Activated T-cell treated with anti-CD3 and anti-CD28 coated beads, Interleukin-2, amount 50 U/mL, for 72 hours (primary cell): ENCODE measurements at regions not wholly inside any gene's neighbourhood (a gene's known extent, or its start where the extent isn't known, plus 50 kb on each side); places are given as distances from the start of the nearest gene placed in this dataset.

Experiments used
- ATAC-seq, 2 donors: fragments of 150-1000 bp; cut with Tn5 transposase; replicated peaks in 1 of 2; 2 replicates each; pipeline ENCODE4 v1.10.0; 2021; ENCODE audit warnings: moderate library complexity in 2 of 2, mild to moderate bottlenecking in 1 of 2
- DNase-seq, 2 donors: peaks; one replicate each; pipeline ENCODE4 v3.0.0; 2021 to 2022; ENCODE audit warnings: mixed read lengths in 1 of 2
- H3K27ac Mint-ChIP-seq: one replicate; pipeline ENCODE4 v1.8.0; 2022; ENCODE audit warnings: mild to moderate bottlenecking, moderate library complexity, mixed read lengths
- H3K27me3 Mint-ChIP-seq: one replicate; pipeline ENCODE4 v1.8.0; 2022; ENCODE audit warnings: low read depth, mixed read lengths
- H3K36me3 Mint-ChIP-seq, 2 donors: one replicate each; pipeline ENCODE4 v1.8.0; 2022; ENCODE audit warnings: mixed read lengths in 2 of 2, mild to moderate bottlenecking in 1 of 2; ENCODE audit not compliant: insufficient read depth in 2 of 2
- H3K4me1 Mint-ChIP-seq: one replicate; pipeline ENCODE4 v1.8.0; 2022; ENCODE audit warnings: low read depth, mixed read lengths
- H3K4me3 Mint-ChIP-seq, 2 donors: one replicate each; pipeline ENCODE4 v1.8.0; 2022; ENCODE audit warnings: mild to moderate bottlenecking in 2 of 2, mixed read lengths in 2 of 2, moderate library complexity in 2 of 2
- H3K9me3 Mint-ChIP-seq, 2 donors: one replicate each; pipeline ENCODE4 v1.8.0; 2022; ENCODE audit warnings: mixed read lengths in 2 of 2

GRCh38 chr14:71716041-71716772, 216.0 kb upstream of the RGS6 start:
- Mint-ChIP-seq H3K27ac (no peak overlapping the region), H3K36me3 (peaks cover 0 to 2% of the 10 kb centered on the region in 2 donors), H3K4me3 (no peak overlapping the region), H3K27me3 (no peaks in the 10 kb centered on the region), H3K9me3 (no peaks in the 10 kb centered on the region), H3K4me1 (peaks cover 23% of the 10 kb centered on the region)
- DNase-seq: no peak
- ATAC-seq: no peak

GRCh38 chr14:71720978-71721624, 211.1 kb upstream of the RGS6 start:
- H3K27me3 Mint-ChIP-seq: no peaks in the 10 kb centered on the region
- DNase-seq (peak; percentile 23 to 24), ATAC-seq (peak; percentile 51 to 52)
- no peaks in the 10 kb centered on the region for H3K36me3 Mint-ChIP-seq
- H3K4me3 Mint-ChIP-seq: no peak overlapping the region
- no peaks in the 10 kb centered on the region for H3K9me3 Mint-ChIP-seq
- H3K27ac Mint-ChIP-seq: no peak overlapping the region
- no peaks in the 10 kb centered on the region for H3K4me1 Mint-ChIP-seq

- Mint-ChIP-seq H3K36me3 (no peaks in the 10 kb centered on the region), H3K27me3 (no peaks in the 10 kb centered on the region), H3K4me1 (no peaks in the 10 kb centered on the region), H3K4me3 (no peak overlapping the region), H3K9me3 (no peaks in the 10 kb centered on the region), H3K27ac (no peak overlapping the region)
- ATAC-seq (no peak), DNase-seq (no peak)
These were observed 210.4 kb upstream of the RGS6 start for GRCh38 chr14:71721791-71722190.

- DNase-seq (no peak), ATAC-seq (no peak)
- Mint-ChIP-seq H3K4me1 (no peaks in the 10 kb centered on the region), H3K27ac (no peak overlapping the region), H3K4me3 (no peak overlapping the region), H3K36me3 (no peaks in the 10 kb centered on the region), H3K9me3 (no peaks in the 10 kb centered on the region), H3K27me3 (no peaks in the 10 kb centered on the region)
These were observed 209.3 kb upstream of the RGS6 start for GRCh38 chr14:71722885-71723284.

GRCh38 chr14:71725922-71726579, 206.2 kb upstream of the RGS6 start:
- DNase-seq (no peak), ATAC-seq (peak in 1 of 2 donors; percentile 39)
- H3K27ac Mint-ChIP-seq: no peak overlapping the region
- H3K27me3 Mint-ChIP-seq: no peaks in the 10 kb centered on the region
- peaks cover 2 to 3% of the 10 kb centered on the region in 2 donors for H3K36me3 Mint-ChIP-seq
- no peaks in the 10 kb centered on the region for H3K9me3 Mint-ChIP-seq
- H3K4me3 Mint-ChIP-seq: no peak overlapping the region
- no peaks in the 10 kb centered on the region for H3K4me1 Mint-ChIP-seq

GRCh38 chr14:71726580-71727021, 205.6 kb upstream of the RGS6 start:
- Mint-ChIP-seq H3K4me1 (no peaks in the 10 kb centered on the region), H3K9me3 (no peaks in the 10 kb centered on the region), H3K36me3 (peaks cover 4 to 5% of the 10 kb centered on the region in 2 donors), H3K27me3 (no peaks in the 10 kb centered on the region), H3K27ac (no peak overlapping the region), H3K4me3 (no peak overlapping the region)
- no peak for DNase-seq
- no peak for ATAC-seq

GRCh38 chr14:71728386-71728785, 203.8 kb upstream of the RGS6 start:
- Mint-ChIP-seq H3K27me3 (no peaks in the 10 kb centered on the region), H3K27ac (no peak overlapping the region), H3K36me3 (peaks cover 4 to 5% of the 10 kb centered on the region in 2 donors), H3K9me3 (no peaks in the 10 kb centered on the region), H3K4me3 (no peak overlapping the region), H3K4me1 (no peaks in the 10 kb centered on the region)
- ATAC-seq (no peak), DNase-seq (no peak)

GRCh38 chr14:71729596-71729995, 202.6 kb upstream of the RGS6 start:
- no peaks in the 10 kb centered on the region for H3K4me1 Mint-ChIP-seq
- no peaks in the 10 kb centered on the region for H3K9me3 Mint-ChIP-seq
- no peak overlapping the region for H3K27ac Mint-ChIP-seq
- no peaks in the 10 kb centered on the region for H3K27me3 Mint-ChIP-seq
- peaks cover 4 to 9% of the 10 kb centered on the region in 2 donors for H3K36me3 Mint-ChIP-seq
- H3K4me3 Mint-ChIP-seq: no peak overlapping the region
- DNase-seq: no peak
- no peak for ATAC-seq

- no peak for ATAC-seq
These were observed 201.8 kb upstream of the RGS6 start for GRCh38 chr14:71730471-71730870.

GRCh38 chr14:71731096-71731495, 201.1 kb upstream of the RGS6 start:
- Mint-ChIP-seq H3K27me3 (no peaks in the 10 kb centered on the region), H3K27ac (no peak overlapping the region), H3K4me3 (no peak overlapping the region), H3K9me3 (no peaks in the 10 kb centered on the region), H3K4me1 (no peaks in the 10 kb centered on the region), H3K36me3 (peaks cover 4 to 9% of the 10 kb centered on the region in 2 donors)
- DNase-seq: no peak
- ATAC-seq: no peak

More at GRCh38 chr14:71730471-71730870, 201.8 kb upstream of the RGS6 start:
- Mint-ChIP-seq H3K4me3 (no peak overlapping the region), H3K27ac (no peak overlapping the region), H3K9me3 (no peaks in the 10 kb centered on the region), H3K4me1 (no peaks in the 10 kb centered on the region), H3K27me3 (no peaks in the 10 kb centered on the region), H3K36me3 (peaks cover 4 to 9% of the 10 kb centered on the region in 2 donors)
- DNase-seq: no peak

GRCh38 chr14:71733210-71733883, 198.9 kb upstream of the RGS6 start:
- no peak overlapping the region for H3K27ac Mint-ChIP-seq
- no peak overlapping the region for H3K4me3 Mint-ChIP-seq
- H3K36me3 Mint-ChIP-seq: peaks cover 4 to 9% of the 10 kb centered on the region in 2 donors
- ATAC-seq (no peak), DNase-seq (no peak)
- no peaks in the 10 kb centered on the region for H3K4me1 Mint-ChIP-seq
- H3K27me3 Mint-ChIP-seq: no peaks in the 10 kb centered on the region
- H3K9me3 Mint-ChIP-seq: no peaks in the 10 kb centered on the region

GRCh38 chr14:71734076-71734475, 198.2 kb upstream of the RGS6 start:
- Mint-ChIP-seq H3K27ac (no peak overlapping the region), H3K36me3 (peaks cover 4 to 6% of the 10 kb centered on the region in 2 donors)

GRCh38 chr14:71734885-71735284, 197.3 kb upstream of the RGS6 start:
- no peak for ATAC-seq
- Mint-ChIP-seq H3K27ac (no peak overlapping the region), H3K9me3 (no peaks in the 10 kb centered on the region), H3K27me3 (no peaks in the 10 kb centered on the region), H3K4me3 (no peak overlapping the region), H3K4me1 (no peaks in the 10 kb centered on the region), H3K36me3 (peaks cover 4 to 6% of the 10 kb centered on the region in 2 donors)
- DNase-seq: no peak

More at GRCh38 chr14:71734076-71734475, 198.2 kb upstream of the RGS6 start:
- Mint-ChIP-seq H3K4me3 (no peak overlapping the region), H3K27me3 (no peaks in the 10 kb centered on the region), H3K4me1 (no peaks in the 10 kb centered on the region), H3K9me3 (no peaks in the 10 kb centered on the region)
- DNase-seq (no peak), ATAC-seq (no peak)
